Body of pancreas (tissue), 4 donors: ENCODE measurements at regions not wholly inside any gene's neighbourhood (a gene's known extent, or its start where the extent isn't known, plus 50 kb on each side); places are given as distances from the start of the nearest gene placed in this dataset.

ENCODE experiments used
- ATAC-seq: fragments of 150-250 bp; one replicate; pipeline ENCODE4 v1.9.1; 2016
- DNase-seq, 4 donors: peaks; one replicate each; pipeline ENCODE4 v3.0.0-alpha.2; 2019
- H3K27ac ChIP-seq, 4 donors: fragments of 200-600 bp; sonication (generic); 1 replicate in 3 of 4; 2 replicates in 1 of 4; pipeline versions ENCODE4 v1.5.1 to v1.6.1; 2016 to 2019; ENCODE audit warnings: mild to moderate bottlenecking in 1 of 4, mixed read lengths in 1 of 4, moderate library complexity in 1 of 4
- H3K27me3 ChIP-seq, 2 donors: fragments of 200-600 bp; sonication (generic); one replicate each; pipeline ENCODE4 v1.6.0; 2016; ENCODE audit warnings: mild to moderate bottlenecking in 1 of 2
- H3K36me3 ChIP-seq, 2 donors: fragments of 200-600 bp; sonication (generic); replicated peaks in 1 of 2; 2 replicates each; pipeline ENCODE4 v1.5.1; 2016; ENCODE audit warnings: low read depth in 2 of 2; ENCODE audit not compliant: insufficient read depth in 1 of 2
- H3K4me1 ChIP-seq: fragments of 200-600 bp; sonication (generic); one replicate; pipeline ENCODE4 v1.6.0; 2016
- H3K4me3 ChIP-seq, 2 donors: fragments of 200-600 bp; sonication (generic); 1 replicate in 1 of 2; 2 replicates in 1 of 2; pipeline ENCODE4 v1.5.1; 2016 to 2019
- H3K9me3 ChIP-seq, 3 donors: fragments of 200-600 bp; sonication (generic); 1 replicate in 2 of 3; 2 replicates in 1 of 3; pipeline ENCODE4 v1.5.1; 2016
- POLR2A ChIP-seq, 3 donors: fragments of 450-650 bp; IDR thresholded peaks; one replicate each; pipeline ENCODE4 v1.6.1; 2016; ENCODE audit warnings: antibody characterized with exemption in 3 of 3, mild to moderate bottlenecking in 2 of 3
- WGBS, 2 donors: methylation state at CpG; one replicate each; pipeline ENCODE4 v1.1.5; 2017; 5-methylcytosine and 5-hydroxymethylcytosine counted together
- intact Hi-C: fragments of 100-400 bp; cut with DNase I; formaldehyde crosslinking; loops from one replicate; pipeline ENCODE4 v1.15.1; 2023
- TF ChIP-seq, protein P1 (sequence below), 7 experiments: fragments of 450-650 bp in 4 of 7; fragments of 200-600 bp in 3 of 7; sonication (generic) in 3 of 7; IDR thresholded peaks; one replicate each; pipeline ENCODE4 v1.5.1; 2016 to 2019; ENCODE audit warnings: antibody characterized with exemption in 7 of 7

DNA sequence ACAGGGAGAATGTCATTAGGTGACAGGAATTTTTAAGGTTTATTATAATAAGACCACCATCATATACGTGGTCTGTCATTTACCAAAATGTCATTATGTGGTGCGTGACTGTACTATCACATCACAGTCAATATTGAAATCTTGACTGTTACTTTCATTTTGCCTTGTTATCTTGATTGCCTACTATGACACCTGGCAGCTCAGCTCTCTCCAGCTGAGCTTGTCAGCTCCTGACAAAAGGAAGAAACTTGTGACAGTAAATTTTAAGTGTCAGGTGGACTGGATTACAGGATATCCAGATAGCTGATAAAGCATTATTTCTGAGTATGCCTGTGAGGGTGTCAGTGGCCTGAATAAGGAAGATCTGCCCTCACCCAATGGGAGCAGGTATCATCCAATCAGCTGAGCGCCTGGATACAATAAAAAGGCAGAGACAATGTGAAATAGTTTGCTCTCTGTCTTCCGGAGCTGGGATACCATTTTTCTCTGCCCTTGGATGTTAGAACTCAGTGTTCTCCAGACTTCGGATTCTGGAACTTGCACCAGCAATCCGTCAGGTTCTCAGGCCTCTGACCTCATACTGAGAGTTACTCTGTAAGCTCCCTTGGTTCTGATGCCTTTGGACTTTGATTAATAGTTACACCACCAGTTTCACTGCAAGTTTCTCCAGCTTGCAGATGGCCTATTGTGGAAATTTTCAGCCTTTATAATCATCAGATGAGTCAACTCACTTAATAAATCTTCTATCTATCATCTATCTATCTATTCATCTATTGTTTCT is 1454.7 kb upstream of the IGFBP7 start:
- 61 to 62% methylated on average over 6 of the region's 6 CpGs for WGBS, 2 donors
- Histone ChIP-seq H3K4me1 (no peaks in the 10 kb centered on the region), H3K4me3 (no peak overlapping the region), H3K27ac (no peak overlapping the region), H3K27me3 (no peaks in the 10 kb centered on the region), H3K36me3 (no peaks in the 10 kb centered on the region), H3K9me3 (no peaks in the 10 kb centered on the region)
- TF ChIP-seq, protein P1, sequence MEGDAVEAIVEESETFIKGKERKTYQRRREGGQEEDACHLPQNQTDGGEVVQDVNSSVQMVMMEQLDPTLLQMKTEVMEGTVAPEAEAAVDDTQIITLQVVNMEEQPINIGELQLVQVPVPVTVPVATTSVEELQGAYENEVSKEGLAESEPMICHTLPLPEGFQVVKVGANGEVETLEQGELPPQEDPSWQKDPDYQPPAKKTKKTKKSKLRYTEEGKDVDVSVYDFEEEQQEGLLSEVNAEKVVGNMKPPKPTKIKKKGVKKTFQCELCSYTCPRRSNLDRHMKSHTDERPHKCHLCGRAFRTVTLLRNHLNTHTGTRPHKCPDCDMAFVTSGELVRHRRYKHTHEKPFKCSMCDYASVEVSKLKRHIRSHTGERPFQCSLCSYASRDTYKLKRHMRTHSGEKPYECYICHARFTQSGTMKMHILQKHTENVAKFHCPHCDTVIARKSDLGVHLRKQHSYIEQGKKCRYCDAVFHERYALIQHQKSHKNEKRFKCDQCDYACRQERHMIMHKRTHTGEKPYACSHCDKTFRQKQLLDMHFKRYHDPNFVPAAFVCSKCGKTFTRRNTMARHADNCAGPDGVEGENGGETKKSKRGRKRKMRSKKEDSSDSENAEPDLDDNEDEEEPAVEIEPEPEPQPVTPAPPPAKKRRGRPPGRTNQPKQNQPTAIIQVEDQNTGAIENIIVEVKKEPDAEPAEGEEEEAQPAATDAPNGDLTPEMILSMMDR (IDR thresholded peaks at IDR 0.05), result no peak
- no peak for TF ChIP-seq POLR2A (IDR thresholded peaks at IDR 0.05)
- ATAC-seq (no peak), DNase-seq (no peak)
- intact Hi-C loops, result no loop called here

DNA sequence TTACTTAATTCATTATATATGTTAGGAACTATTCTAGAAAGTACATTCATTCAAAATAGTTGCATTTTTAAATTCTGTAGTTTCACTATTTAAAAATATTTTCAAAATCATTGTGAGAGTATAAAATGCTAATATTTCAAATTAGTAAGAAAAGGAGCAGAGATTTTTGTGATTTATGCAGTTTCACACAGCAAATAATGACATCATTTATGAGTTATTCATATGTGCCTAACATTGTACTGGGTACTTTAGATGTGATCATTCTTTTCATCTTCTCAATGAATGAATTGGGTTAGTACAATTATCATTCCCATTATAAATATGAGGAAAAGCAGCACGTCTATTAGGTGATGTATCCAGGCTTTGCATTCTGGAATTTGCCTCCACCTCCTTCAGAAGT is 1451.0 kb upstream of the IGFBP7 start:
- H3K27ac ChIP-seq, result no peak overlapping the region
- H3K4me3 ChIP-seq, result no peak overlapping the region
- no peak for DNase-seq
- no peaks in the 10 kb centered on the region for H3K36me3 ChIP-seq
- WGBS, 2 donors, result 21 to 41% methylated on average over 1 of the region's 1 CpG
- H3K4me1 ChIP-seq, result no peaks in the 10 kb centered on the region
- no peak for ATAC-seq
- intact Hi-C loops, result no loop called here
- TF ChIP-seq POLR2A (IDR thresholded peaks at IDR 0.05), result no peak
- TF ChIP-seq, protein P1 (IDR thresholded peaks at IDR 0.05), result no peak
- H3K27me3 ChIP-seq, result no peaks in the 10 kb centered on the region
- no peaks in the 10 kb centered on the region for H3K9me3 ChIP-seq

- Histone ChIP-seq H3K27me3 (no peaks in the 10 kb centered on the region), H3K4me1 (no peaks in the 10 kb centered on the region), H3K4me3 (no peak overlapping the region), H3K27ac (no peak overlapping the region), H3K36me3 (no peaks in the 10 kb centered on the region), H3K9me3 (no peaks in the 10 kb centered on the region)
- TF ChIP-seq, protein P1 (IDR thresholded peaks at IDR 0.05), result no peak
- TF ChIP-seq POLR2A (IDR thresholded peaks at IDR 0.05), result no peak
- WGBS, 2 donors, result 29 to 50% methylated on average over 1 of the region's 1 CpG
- intact Hi-C loops, result no loop called here
- ATAC-seq, result no peak
- no peak for DNase-seq
These were observed 1450.6 kb upstream of the IGFBP7 start for GRCh38 chr4:58560736-58561135.

GRCh38 chr4:58553679-58554078 is 1443.5 kb upstream of the IGFBP7 start:
- H3K36me3 ChIP-seq, result no peaks in the 10 kb centered on the region
- WGBS, 2 donors, result 44 to 48% methylated on average over 2 of the region's 2 CpGs
- no peak overlapping the region for H3K27ac ChIP-seq
- intact Hi-C loops, result no loop called here
- DNase-seq (no peak), ATAC-seq (no peak)
- no peak overlapping the region for H3K4me3 ChIP-seq
- H3K27me3 ChIP-seq, result no peaks in the 10 kb centered on the region
- no peak for TF ChIP-seq POLR2A (IDR thresholded peaks at IDR 0.05)
- TF ChIP-seq, protein P1 (IDR thresholded peaks at IDR 0.05), result no peak
- H3K9me3 ChIP-seq, result no peaks in the 10 kb centered on the region
- H3K4me1 ChIP-seq, result no peaks in the 10 kb centered on the region

DNA sequence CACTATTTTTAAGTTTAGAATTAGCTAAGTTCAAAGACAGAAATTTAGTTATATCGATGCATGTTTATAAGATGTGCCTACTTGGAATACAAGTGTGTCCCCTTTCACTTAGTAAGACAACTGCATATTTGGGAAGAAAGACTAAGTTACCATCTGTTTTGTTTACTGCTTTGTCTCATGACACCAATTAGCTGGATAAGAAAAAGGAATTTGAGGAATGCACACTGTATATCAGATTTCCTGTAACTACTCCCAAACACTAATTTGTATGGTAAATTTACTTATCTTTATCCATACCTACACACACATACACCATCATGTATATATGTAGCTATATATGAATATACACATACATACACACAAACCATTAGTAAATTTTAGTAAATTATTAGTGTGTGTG is 1442.8 kb upstream of the IGFBP7 start:
- no peak overlapping the region for H3K4me3 ChIP-seq
- no peaks in the 10 kb centered on the region for H3K9me3 ChIP-seq
- ATAC-seq (no peak), DNase-seq (no peak)
- no peaks in the 10 kb centered on the region for H3K4me1 ChIP-seq
- WGBS, 2 donors, result 74 to 88% methylated on average over 1 of the region's 1 CpG
- no peak overlapping the region for H3K27ac ChIP-seq
- intact Hi-C loops, result no loop called here
- H3K36me3 ChIP-seq, result no peaks in the 10 kb centered on the region
- TF ChIP-seq, protein P1 (IDR thresholded peaks at IDR 0.05), result no peak
- no peak for TF ChIP-seq POLR2A (IDR thresholded peaks at IDR 0.05)
- H3K27me3 ChIP-seq, result no peaks in the 10 kb centered on the region
